ENCODE measurements at regions not wholly inside any gene's neighbourhood (a gene's known extent, or its start where the extent isn't known, plus 50 kb on each side); places are given as distances from the start of the nearest gene placed in this dataset.

DNA sequence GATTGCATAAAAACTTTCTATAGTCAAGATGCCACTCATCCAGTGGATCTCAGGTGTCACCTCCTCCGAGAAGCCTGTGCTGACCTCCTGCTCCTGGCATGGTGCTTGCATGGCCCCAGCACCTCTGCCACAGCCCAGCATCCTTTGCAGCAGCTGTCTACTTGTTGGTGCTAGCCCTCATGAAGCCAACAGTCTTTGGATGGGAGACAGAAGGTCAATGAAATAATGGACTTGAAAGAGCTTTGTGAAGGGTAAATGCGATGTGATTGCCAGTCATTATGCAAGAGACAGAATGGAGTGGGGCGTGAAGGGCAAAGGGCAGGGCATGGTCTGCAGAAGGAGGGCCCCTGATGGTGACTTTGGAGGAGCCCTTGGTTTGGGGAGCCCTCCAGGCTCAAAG is 63.0 kb upstream of the CLMN start:
- no peak for DNase-seq (ENCODE audit: low read depth)

DNA sequence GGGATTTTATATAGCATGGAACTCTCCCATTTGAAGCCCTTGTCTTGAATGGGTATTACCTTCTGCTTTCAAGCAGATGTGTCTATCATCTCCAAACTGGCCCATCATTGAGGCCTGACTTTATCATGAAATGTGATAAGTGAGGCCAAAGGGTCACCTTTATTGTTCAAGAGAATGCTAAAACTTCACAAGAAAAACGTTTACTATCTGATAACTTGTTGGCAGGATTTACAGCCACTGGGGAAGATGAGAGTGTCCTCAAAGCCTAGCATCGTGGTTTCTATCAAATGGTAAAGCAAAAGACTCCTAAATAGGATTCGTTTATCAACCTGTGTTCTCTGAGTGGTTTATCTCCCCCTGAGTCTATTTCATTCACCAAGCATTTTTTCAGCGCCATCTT is 62.0 kb upstream of the CLMN start:
- no peak for DNase-seq (ENCODE audit: low read depth)

GRCh38 chr14:95380350-95381042 is 60.8 kb upstream of the CLMN start:
- DNase-seq (ENCODE audit: low read depth) = no peak

DNA sequence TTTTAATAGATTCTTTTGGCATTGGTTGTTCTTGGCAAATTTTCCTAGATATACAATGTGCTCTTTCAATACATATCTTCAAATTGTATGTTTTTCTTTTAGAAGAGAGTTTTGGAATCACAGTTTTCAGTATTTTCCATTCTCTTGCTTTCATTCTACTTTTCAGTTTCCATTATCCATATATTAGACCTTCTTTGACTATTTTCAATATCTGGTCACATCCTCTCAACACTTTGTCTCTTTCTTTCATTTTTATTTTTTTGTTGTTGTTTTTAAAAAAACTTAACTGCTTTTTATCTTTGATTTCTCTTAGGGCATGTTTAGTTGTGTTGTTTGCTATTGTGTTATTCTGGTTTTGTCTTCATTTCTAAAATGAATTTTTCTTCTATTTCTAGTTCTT is 59.9 kb upstream of the CLMN start:
- DNase-seq (ENCODE audit: low read depth) = no peak

GRCh38 chr14:95375539-95376109 is 55.9 kb upstream of the CLMN start:
- no peak for DNase-seq (ENCODE audit: low read depth)

DNA sequence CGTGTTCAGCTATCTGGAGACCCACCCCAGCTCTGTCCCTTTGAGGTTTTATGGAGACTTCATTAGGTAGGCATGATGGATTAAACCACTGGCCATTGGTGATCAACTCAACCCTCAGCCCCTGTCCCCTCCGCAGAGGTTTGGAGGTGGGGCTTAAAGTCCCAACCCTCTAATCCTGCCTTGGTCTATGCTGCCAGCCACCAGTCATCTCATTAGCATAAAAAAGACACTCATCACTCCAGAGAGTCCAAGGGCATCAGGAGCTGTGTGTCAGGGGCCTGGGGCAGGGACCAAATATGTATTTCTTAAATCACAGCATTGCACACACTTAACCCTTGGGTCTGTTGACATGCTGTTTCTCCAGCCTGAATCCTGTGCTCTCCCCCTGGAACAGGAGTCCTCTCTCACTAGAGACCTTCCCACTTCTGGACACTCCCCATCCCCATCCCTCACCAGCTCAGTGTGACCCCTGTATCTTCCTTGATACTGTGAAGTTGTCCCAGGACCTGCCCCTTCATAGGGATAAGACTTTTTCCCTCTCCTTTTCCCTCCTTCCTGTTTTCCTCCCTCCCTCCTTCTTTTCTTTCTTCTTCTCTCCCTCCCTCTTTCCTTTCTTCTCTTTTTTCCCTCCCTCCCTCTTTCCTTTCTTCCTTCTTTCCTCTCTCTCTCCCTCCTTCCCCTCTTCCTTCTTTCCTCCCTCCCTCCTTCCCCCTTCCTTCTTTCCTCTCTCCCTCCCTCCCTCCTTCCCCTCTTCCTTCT is 54.7 kb upstream of the CLMN start:
- no peak for DNase-seq (ENCODE audit: low read depth)

DNA sequence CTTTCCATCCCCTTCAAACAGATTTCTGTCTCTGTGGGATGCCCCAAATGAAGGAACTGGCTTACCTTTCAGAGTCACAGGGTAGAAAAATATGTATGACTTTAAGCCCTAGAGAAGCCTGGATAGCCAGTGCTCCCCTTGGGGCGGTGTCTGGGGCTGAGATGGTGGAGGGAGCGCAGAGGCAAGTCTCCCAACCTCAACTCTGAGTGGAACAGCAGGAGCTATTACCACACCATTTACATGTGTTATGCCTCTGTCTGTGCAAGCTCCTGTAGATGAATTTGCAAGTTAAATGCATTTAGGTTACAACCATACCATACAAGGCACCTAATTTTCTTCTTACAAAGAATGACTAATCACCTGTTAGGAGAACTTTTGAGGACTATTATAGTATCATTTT is 50.4 kb upstream of the CLMN start:
- no peak for DNase-seq (ENCODE audit: low read depth)

All from GM04503 (cell line).